GM23338 (cell line): ENCODE measurements at regions not wholly inside any gene's neighbourhood (a gene's known extent, or its start where the extent isn't known, plus 50 kb on each side); places are given as distances from the start of the nearest gene placed in this dataset.

ENCODE experiments used
- ATAC-seq: fragments of 200-7000 bp; cut with Tn5 transposase; 3 replicates; pipeline ENCODE4 v1.9.1; 2020
- DNase-seq: peaks from one replicate; pipeline ENCODE4 v3.0.0-alpha.2; 2015; ENCODE audit warnings: low spot score
- H2AFZ ChIP-seq: fragments of 200-600 bp; sonication (generic); 2 replicates; pipeline ENCODE4 v1.8.0; 2016; ENCODE audit warnings: antibody characterized with exemption, mild to moderate bottlenecking, moderate library complexity
- H3F3A ChIP-seq: fragments of 200-600 bp; sonication (generic); replicated peaks from 2 replicates; pipeline ENCODE4 v1.8.0; 2017; ENCODE audit warnings: antibody characterized with exemption, mixed run types, low read depth
- H3K27ac ChIP-seq: fragments of 200-600 bp; sonication (generic); 2 replicates; pipeline ENCODE4 v1.6.1; 2016; ENCODE audit warnings: low read depth
- H3K27me3 ChIP-seq: fragments of 200-600 bp; sonication (generic); 2 replicates; pipeline ENCODE4 v1.8.0; 2016; ENCODE audit warnings: mild to moderate bottlenecking, mixed run types, moderate library complexity; ENCODE audit not compliant: insufficient read depth
- H3K36me3 ChIP-seq: fragments of 200-600 bp; sonication (generic); 2 replicates; pipeline ENCODE4 v1.8.0; 2016; ENCODE audit warnings: mild to moderate bottlenecking; ENCODE audit not compliant: insufficient read depth
- H3K4me1 ChIP-seq: fragments of 200-600 bp; sonication (generic); 2 replicates; pipeline ENCODE4 v1.8.0; 2016; ENCODE audit warnings: mild to moderate bottlenecking, moderate library complexity; ENCODE audit not compliant: insufficient read depth
- H3K4me2 ChIP-seq: fragments of 200-600 bp; sonication (generic); 2 replicates; pipeline ENCODE4 v1.7.1; 2017; ENCODE audit warnings: mixed run types
- H3K4me3 ChIP-seq: fragments of 200-600 bp; sonication (generic); 2 replicates; pipeline ENCODE4 v1.6.1; 2016; ENCODE audit warnings: mixed run types
- H3K79me2 ChIP-seq: fragments of 200-600 bp; sonication (generic); replicated peaks from 2 replicates; pipeline ENCODE4 v1.8.0; 2017; ENCODE audit warnings: mild to moderate bottlenecking; ENCODE audit not compliant: insufficient read depth
- H3K9me2 ChIP-seq: fragments of 200-600 bp; sonication (generic); 2 replicates; pipeline ENCODE4 v1.8.0; 2017; ENCODE audit not compliant: insufficient read depth
- H4K20me1 ChIP-seq: fragments of 200-600 bp; sonication (generic); replicated peaks from 2 replicates; pipeline ENCODE4 v1.8.0; 2017; ENCODE audit warnings: mild to moderate bottlenecking; ENCODE audit not compliant: insufficient read depth
- H3K27ac Mint-ChIP-seq: 2 replicates; pipeline ENCODE4 v1.8.0; 2020; ENCODE audit warnings: inconsistent platforms, mild to moderate bottlenecking, moderate library complexity, mixed read lengths
- H3K27me3 Mint-ChIP-seq: 3 replicates; pipeline ENCODE4 v1.8.0; 2022; ENCODE audit warnings: low read depth, mild to moderate bottlenecking, moderate library complexity, mixed read lengths, inconsistent platforms; ENCODE audit not compliant: insufficient read depth, poor library complexity
- H3K36me3 Mint-ChIP-seq: 3 replicates; pipeline ENCODE4 v1.8.0; 2021; ENCODE audit warnings: low read depth, mild to moderate bottlenecking, inconsistent platforms, moderate library complexity, mixed read lengths
- H3K4me1 Mint-ChIP-seq: 3 replicates; pipeline ENCODE4 v1.8.0; 2020; ENCODE audit warnings: mild to moderate bottlenecking, inconsistent platforms, mixed read lengths
- H3K4me3 Mint-ChIP-seq: 3 replicates; pipeline ENCODE4 v1.8.0; 2021; ENCODE audit warnings: moderate library complexity, mild to moderate bottlenecking, inconsistent platforms, mixed read lengths
- H3K9me3 Mint-ChIP-seq: 3 replicates; pipeline ENCODE4 v1.8.0; 2020; ENCODE audit warnings: moderate library complexity, mild to moderate bottlenecking, inconsistent platforms, mixed read lengths
- CREB1 ChIP-seq: fragments of 250-450 bp; sonication (Bioruptor Pico); IDR thresholded peaks from 2 replicates; pipeline ENCODE4 v1.5.0; 2020; ENCODE audit warnings: low read depth, mild to moderate bottlenecking, moderate library complexity
- EZH2 ChIP-seq: fragments of 200-600 bp; sonication (generic); IDR thresholded peaks from one replicate; pipeline ENCODE4 v1.8.0; 2017; ENCODE audit warnings: antibody characterized with exemption, mild to moderate bottlenecking, low read depth; ENCODE audit not compliant: unreplicated experiment
- EZH2phosphoT487 ChIP-seq: fragments of 200-600 bp; sonication (generic); IDR thresholded peaks from one replicate; pipeline ENCODE4 v1.8.1; 2018; ENCODE audit warnings: antibody characterized with exemption; ENCODE audit not compliant: unreplicated experiment
- JUNB ChIP-seq: IDR thresholded peaks from one replicate; pipeline ENCODE4 v1.6.1; 2016; ENCODE audit warnings: antibody characterized with exemption; ENCODE audit not compliant: unreplicated experiment
- NANOG ChIP-seq: IDR thresholded peaks from 2 replicates; pipeline ENCODE4 v1.6.1; 2016; ENCODE audit warnings: antibody characterized with exemption, borderline replicate concordance
- POLR2AphosphoS5 ChIP-seq: IDR thresholded peaks from 2 replicates; pipeline ENCODE4 v1.6.1; 2016; ENCODE audit warnings: antibody characterized with exemption, low read depth
- STAT1 ChIP-seq: IDR thresholded peaks from one replicate; pipeline ENCODE4 v1.6.1; 2016; ENCODE audit warnings: antibody characterized with exemption; ENCODE audit not compliant: unreplicated experiment
- ZNF114 ChIP-seq: fragments of 250-450 bp; sonication (Bioruptor Pico); IDR thresholded peaks from 2 replicates; pipeline ENCODE4 v1.5.0; 2020; ENCODE audit warnings: mild to moderate bottlenecking, moderate library complexity
- ZNF331 ChIP-seq: fragments of 250-450 bp; sonication (Bioruptor Pico); IDR thresholded peaks from 2 replicates; pipeline ENCODE4 v1.5.0; 2020; ENCODE audit warnings: low read depth, mild to moderate bottlenecking, moderate library complexity
- TF ChIP-seq, protein P1 (sequence below), 2 experiments: fragments of 200-600 bp in 1 of 2; sonication (generic) in 1 of 2; conservative IDR thresholded peaks; 2 replicates each; pipeline versions ENCODE4 v1.5.1 to v1.6.1; 2016 to 2017; ENCODE audit warnings: antibody characterized with exemption in 2 of 2, low read depth in 2 of 2, mild to moderate bottlenecking in 2 of 2, moderate library complexity in 1 of 2
- TF ChIP-seq, protein P2 (sequence below): IDR thresholded peaks from one replicate; pipeline ENCODE4 v1.6.1; 2018; ENCODE audit warnings: antibody characterized with exemption; ENCODE audit not compliant: unreplicated experiment
- TF ChIP-seq, protein P3 (sequence below): IDR thresholded peaks from 2 replicates; pipeline ENCODE4 v1.6.1; 2016; ENCODE audit warnings: antibody characterized with exemption
- TF ChIP-seq, protein P4 (sequence below): fragments of 250-450 bp; sonication (Bioruptor Pico); IDR thresholded peaks from 2 replicates; pipeline ENCODE4 v1.5.0; 2020; ENCODE audit warnings: mild to moderate bottlenecking, moderate library complexity

DNA sequence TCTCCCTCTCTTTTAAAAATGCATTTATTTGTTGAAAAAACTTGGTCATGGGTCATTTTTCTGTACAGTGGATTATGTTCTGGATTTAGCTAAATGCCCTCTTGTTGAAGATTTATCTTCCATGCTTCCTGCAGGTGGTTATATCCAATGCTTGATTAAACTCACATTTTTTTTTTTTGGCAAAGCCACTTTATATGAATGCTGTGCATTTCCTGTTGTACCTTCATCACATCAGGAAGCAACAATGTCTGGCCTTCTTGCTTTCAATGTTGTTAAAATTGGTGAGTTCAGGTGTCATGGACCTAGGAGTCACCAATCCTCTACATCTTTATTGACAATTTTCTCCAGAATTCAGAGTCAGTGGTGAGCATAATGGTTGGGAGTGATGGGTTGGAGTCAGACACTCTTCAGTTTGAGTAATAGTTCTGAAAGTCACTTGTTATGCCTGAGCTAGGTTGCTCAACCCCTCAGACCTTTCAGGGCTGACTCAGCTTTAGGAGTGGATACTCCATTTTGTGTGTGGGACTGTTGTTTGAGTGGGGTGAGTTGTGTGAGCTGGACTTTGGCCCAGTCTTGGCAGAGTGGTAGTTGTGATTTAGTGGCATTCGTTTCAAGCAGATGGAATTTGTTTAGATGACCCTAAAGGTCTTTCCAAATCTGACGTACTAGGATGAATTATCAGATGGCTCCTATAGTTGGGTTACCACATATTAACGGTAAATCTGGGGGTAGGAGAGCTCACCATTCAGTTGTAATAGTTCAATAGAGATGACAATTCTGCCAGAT is 213.5 kb upstream of the ZNF32 start:
- Histone ChIP-seq H4K20me1 (no peaks in the 10 kb centered on the region), H2AFZ (no peak overlapping the region), H3K4me1 (no peaks in the 10 kb centered on the region), H3K4me2 (no peak overlapping the region), H3K27me3 (no peaks in the 10 kb centered on the region), H3F3A (no peaks in the 10 kb centered on the region), H3K79me2 (no peaks in the 10 kb centered on the region), H3K27ac (no peak overlapping the region), H3K9me2 (peaks cover 6% of the 10 kb centered on the region; the same call in 1 of the 2 replicates), H3K4me3 (no peak overlapping the region), H3K36me3 (no peaks in the 10 kb centered on the region)
- Mint-ChIP-seq H3K27ac (no peak overlapping the region; the same call in 1 of the 2 replicates), H3K4me3 (no peak overlapping the region), H3K9me3 (no peaks in the 10 kb centered on the region; the same call in 2 of the 3 replicates), H3K4me1 (0 out of 3 replicates have a peak, but pooled peaks cover 2% of the 10 kb centered on the region), H3K27me3 (no peaks in the 10 kb centered on the region), H3K36me3 (no peaks in the 10 kb centered on the region; the same call in 2 of the 3 replicates)
- ATAC-seq (no peak), DNase-seq (no peak)
- TF ChIP-seq ZNF331 (CRISPR knock-in tag) (no peak), EZH2phosphoT487 (no peak), POLR2AphosphoS5 (no peak), STAT1 (no peak), EZH2 (no peak), CREB1 (no peak), NANOG (no peak), ZNF114 (CRISPR knock-in tag) (no peak), JUNB (no peak)
- TF ChIP-seq, protein P1, sequence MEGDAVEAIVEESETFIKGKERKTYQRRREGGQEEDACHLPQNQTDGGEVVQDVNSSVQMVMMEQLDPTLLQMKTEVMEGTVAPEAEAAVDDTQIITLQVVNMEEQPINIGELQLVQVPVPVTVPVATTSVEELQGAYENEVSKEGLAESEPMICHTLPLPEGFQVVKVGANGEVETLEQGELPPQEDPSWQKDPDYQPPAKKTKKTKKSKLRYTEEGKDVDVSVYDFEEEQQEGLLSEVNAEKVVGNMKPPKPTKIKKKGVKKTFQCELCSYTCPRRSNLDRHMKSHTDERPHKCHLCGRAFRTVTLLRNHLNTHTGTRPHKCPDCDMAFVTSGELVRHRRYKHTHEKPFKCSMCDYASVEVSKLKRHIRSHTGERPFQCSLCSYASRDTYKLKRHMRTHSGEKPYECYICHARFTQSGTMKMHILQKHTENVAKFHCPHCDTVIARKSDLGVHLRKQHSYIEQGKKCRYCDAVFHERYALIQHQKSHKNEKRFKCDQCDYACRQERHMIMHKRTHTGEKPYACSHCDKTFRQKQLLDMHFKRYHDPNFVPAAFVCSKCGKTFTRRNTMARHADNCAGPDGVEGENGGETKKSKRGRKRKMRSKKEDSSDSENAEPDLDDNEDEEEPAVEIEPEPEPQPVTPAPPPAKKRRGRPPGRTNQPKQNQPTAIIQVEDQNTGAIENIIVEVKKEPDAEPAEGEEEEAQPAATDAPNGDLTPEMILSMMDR (conservative IDR thresholded peaks at IDR 0.05; ENCODE audit: low read depth in 2 of 2) = no peak
- TF ChIP-seq, protein P2, sequence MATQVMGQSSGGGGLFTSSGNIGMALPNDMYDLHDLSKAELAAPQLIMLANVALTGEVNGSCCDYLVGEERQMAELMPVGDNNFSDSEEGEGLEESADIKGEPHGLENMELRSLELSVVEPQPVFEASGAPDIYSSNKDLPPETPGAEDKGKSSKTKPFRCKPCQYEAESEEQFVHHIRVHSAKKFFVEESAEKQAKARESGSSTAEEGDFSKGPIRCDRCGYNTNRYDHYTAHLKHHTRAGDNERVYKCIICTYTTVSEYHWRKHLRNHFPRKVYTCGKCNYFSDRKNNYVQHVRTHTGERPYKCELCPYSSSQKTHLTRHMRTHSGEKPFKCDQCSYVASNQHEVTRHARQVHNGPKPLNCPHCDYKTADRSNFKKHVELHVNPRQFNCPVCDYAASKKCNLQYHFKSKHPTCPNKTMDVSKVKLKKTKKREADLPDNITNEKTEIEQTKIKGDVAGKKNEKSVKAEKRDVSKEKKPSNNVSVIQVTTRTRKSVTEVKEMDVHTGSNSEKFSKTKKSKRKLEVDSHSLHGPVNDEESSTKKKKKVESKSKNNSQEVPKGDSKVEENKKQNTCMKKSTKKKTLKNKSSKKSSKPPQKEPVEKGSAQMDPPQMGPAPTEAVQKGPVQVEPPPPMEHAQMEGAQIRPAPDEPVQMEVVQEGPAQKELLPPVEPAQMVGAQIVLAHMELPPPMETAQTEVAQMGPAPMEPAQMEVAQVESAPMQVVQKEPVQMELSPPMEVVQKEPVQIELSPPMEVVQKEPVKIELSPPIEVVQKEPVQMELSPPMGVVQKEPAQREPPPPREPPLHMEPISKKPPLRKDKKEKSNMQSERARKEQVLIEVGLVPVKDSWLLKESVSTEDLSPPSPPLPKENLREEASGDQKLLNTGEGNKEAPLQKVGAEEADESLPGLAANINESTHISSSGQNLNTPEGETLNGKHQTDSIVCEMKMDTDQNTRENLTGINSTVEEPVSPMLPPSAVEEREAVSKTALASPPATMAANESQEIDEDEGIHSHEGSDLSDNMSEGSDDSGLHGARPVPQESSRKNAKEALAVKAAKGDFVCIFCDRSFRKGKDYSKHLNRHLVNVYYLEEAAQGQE = no peak
- TF ChIP-seq, protein P3, sequence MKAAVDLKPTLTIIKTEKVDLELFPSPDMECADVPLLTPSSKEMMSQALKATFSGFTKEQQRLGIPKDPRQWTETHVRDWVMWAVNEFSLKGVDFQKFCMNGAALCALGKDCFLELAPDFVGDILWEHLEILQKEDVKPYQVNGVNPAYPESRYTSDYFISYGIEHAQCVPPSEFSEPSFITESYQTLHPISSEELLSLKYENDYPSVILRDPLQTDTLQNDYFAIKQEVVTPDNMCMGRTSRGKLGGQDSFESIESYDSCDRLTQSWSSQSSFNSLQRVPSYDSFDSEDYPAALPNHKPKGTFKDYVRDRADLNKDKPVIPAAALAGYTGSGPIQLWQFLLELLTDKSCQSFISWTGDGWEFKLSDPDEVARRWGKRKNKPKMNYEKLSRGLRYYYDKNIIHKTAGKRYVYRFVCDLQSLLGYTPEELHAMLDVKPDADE = no peak
- TF ChIP-seq, protein P4, sequence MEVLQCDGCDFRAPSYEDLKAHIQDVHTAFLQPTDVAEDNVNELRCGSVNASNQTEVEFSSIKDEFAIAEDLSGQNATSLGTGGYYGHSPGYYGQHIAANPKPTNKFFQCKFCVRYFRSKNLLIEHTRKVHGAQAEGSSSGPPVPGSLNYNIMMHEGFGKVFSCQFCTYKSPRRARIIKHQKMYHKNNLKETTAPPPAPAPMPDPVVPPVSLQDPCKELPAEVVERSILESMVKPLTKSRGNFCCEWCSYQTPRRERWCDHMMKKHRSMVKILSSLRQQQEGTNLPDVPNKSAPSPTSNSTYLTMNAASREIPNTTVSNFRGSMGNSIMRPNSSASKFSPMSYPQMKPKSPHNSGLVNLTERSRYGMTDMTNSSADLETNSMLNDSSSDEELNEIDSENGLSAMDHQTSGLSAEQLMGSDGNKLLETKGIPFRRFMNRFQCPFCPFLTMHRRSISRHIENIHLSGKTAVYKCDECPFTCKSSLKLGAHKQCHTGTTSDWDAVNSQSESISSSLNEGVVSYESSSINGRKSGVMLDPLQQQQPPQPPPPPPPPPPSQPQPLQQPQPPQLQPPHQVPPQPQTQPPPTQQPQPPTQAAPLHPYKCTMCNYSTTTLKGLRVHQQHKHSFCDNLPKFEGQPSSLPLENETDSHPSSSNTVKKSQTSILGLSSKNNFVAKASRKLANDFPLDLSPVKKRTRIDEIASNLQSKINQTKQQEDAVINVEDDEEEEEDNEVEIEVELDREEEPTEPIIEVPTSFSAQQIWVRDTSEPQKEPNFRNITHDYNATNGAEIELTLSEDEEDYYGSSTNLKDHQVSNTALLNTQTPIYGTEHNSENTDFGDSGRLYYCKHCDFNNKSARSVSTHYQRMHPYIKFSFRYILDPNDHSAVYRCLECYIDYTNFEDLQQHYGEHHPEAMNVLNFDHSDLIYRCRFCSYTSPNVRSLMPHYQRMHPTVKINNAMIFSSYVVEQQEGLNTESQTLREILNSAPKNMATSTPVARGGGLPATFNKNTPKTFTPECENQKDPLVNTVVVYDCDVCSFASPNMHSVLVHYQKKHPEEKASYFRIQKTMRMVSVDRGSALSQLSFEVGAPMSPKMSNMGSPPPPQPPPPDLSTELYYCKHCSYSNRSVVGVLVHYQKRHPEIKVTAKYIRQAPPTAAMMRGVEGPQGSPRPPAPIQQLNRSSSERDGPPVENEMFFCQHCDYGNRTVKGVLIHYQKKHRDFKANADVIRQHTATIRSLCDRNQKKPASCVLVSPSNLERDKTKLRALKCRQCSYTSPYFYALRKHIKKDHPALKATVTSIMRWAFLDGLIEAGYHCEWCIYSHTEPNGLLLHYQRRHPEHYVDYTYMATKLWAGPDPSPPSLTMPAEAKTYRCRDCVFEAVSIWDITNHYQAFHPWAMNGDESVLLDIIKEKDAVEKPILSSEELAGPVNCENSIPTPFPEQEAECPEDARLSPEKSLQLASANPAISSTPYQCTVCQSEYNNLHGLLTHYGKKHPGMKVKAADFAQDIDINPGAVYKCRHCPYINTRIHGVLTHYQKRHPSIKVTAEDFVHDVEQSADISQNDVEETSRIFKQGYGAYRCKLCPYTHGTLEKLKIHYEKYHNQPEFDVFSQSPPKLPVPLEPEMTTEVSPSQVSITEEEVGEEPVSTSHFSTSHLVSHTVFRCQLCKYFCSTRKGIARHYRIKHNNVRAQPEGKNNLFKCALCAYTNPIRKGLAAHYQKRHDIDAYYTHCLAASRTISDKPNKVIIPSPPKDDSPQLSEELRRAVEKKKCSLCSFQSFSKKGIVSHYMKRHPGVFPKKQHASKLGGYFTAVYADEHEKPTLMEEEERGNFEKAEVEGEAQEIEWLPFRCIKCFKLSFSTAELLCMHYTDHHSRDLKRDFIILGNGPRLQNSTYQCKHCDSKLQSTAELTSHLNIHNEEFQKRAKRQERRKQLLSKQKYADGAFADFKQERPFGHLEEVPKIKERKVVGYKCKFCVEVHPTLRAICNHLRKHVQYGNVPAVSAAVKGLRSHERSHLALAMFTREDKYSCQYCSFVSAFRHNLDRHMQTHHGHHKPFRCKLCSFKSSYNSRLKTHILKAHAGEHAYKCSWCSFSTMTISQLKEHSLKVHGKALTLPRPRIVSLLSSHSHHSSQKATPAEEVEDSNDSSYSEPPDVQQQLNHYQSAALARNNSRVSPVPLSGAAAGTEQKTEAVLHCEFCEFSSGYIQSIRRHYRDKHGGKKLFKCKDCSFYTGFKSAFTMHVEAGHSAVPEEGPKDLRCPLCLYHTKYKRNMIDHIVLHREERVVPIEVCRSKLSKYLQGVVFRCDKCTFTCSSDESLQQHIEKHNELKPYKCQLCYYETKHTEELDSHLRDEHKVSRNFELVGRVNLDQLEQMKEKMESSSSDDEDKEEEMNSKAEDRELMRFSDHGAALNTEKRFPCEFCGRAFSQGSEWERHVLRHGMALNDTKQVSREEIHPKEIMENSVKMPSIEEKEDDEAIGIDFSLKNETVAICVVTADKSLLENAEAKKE (CRISPR knock-in tag) = no peak
